BLaER1 (cell line): ENCODE measurements at regions not wholly inside any gene's neighbourhood (a gene's known extent, or its start where the extent isn't known, plus 50 kb on each side); places are given as distances from the start of the nearest gene placed in this dataset.

Source experiments
- H3K27ac ChIP-seq: shearing (Covaris generic); formaldehyde crosslinking; 2 replicates; pipeline ENCODE4 v1.8.1; 2022
- H3K27me3 ChIP-seq: shearing (Covaris generic); formaldehyde crosslinking; 2 replicates; pipeline ENCODE4 v1.8.1; 2022
- H3K36me3 ChIP-seq: shearing (Covaris generic); formaldehyde crosslinking; 2 replicates; pipeline ENCODE4 v1.8.1; 2022
- H3K4me1 ChIP-seq: shearing (Covaris generic); formaldehyde crosslinking; 2 replicates; pipeline ENCODE4 v1.8.1; 2022
- H3K4me2 ChIP-seq: shearing (Covaris generic); formaldehyde crosslinking; 2 replicates; pipeline ENCODE4 v1.8.1; 2022
- H3K4me3 ChIP-seq: shearing (Covaris generic); formaldehyde crosslinking; 2 replicates; pipeline ENCODE4 v1.8.1; 2022
- H3K9ac ChIP-seq: shearing (Covaris generic); formaldehyde crosslinking; 2 replicates; pipeline ENCODE4 v1.8.1; 2022
- H3K9me3 ChIP-seq: shearing (Covaris generic); formaldehyde crosslinking; 2 replicates; pipeline ENCODE4 v1.8.1; 2022
- H4K20me1 ChIP-seq: shearing (Covaris generic); formaldehyde crosslinking; 2 replicates; pipeline ENCODE4 v1.8.1; 2022
- Cebpa-rat ChIP-seq: shearing (Covaris generic); IDR thresholded peaks from 2 replicates; pipeline ENCODE4 v1.8.1; 2022

DNA sequence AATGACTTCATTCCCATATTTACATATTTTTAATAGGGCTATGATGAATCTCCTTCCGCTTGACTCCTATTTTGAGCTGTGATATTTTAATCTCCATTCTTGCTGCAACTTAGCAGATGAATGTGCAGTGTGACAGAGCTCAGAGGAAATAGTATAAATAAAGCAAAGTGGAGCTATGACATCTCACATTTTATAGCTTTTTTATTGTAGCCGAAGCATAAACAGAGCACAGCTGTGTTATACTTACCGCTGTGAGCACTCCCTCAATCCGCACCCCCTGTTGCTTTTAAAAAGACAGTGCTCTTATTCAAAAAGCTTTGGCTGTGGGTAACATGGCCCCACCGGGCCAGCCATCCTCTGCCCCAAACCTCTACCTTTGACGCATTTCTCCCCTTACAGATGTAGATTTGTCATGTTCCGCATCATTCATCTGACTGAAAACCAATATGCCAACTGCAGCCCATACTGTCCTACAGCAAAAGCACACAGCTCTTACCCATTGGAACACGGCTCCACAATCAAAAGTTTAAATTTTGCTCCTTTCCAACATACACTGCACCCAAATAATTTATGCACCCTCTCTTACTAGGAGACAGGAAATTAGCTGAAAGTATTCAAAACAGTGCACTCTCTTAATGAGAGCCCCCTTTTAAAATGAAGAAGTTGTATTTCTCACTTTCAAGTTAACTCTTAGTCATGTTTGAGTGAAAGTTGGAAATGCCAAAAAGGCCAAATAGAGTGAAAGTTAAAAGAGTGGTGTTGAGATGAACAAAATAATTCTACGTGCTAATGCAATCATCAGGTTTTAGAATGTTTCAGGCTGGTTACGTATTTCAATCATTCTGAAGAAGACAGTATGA, 429.3 kb upstream of the SOX5 start:
- Histone ChIP-seq H3K9ac (no peak overlapping the region), H3K4me2 (no peak overlapping the region), H3K36me3 (no peaks in the 10 kb centered on the region), H3K9me3 (peaks cover 4% of the 10 kb centered on the region; the same call in 1 of the 2 replicates), H3K27me3 (no peaks in the 10 kb centered on the region), H3K4me1 (no peaks in the 10 kb centered on the region), H3K4me3 (no peak overlapping the region), H3K27ac (no peak overlapping the region), H4K20me1 (no peaks in the 10 kb centered on the region)
- no peak for TF ChIP-seq Cebpa-rat

- no peak overlapping the region for H3K27ac ChIP-seq
- H3K4me3 ChIP-seq = no peak overlapping the region
- no peaks in the 10 kb centered on the region for H3K4me1 ChIP-seq
- no peaks in the 10 kb centered on the region for H3K36me3 ChIP-seq
- no peak for TF ChIP-seq Cebpa-rat
- no peaks in the 10 kb centered on the region for H4K20me1 ChIP-seq
- no peak overlapping the region for H3K4me2 ChIP-seq
- 0 out of 2 replicates have a peak, but pooled peaks cover 4% of the 10 kb centered on the region for H3K9me3 ChIP-seq
- H3K27me3 ChIP-seq = no peaks in the 10 kb centered on the region
- H3K9ac ChIP-seq = no peak overlapping the region
Observed at GRCh38 chr12:24374452-24374851, 425.0 kb upstream of the SOX5 start.

- TF ChIP-seq Cebpa-rat = no peak
- H3K36me3 ChIP-seq = no peaks in the 10 kb centered on the region
- 0 out of 2 replicates have a peak, but pooled peaks cover 4% of the 10 kb centered on the region for H3K9me3 ChIP-seq
- no peak overlapping the region for H3K4me2 ChIP-seq
- H3K4me3 ChIP-seq = no peak overlapping the region
- no peaks in the 10 kb centered on the region for H3K4me1 ChIP-seq
- H3K27ac ChIP-seq = no peak overlapping the region
- no peak overlapping the region for H3K9ac ChIP-seq
- H4K20me1 ChIP-seq = no peaks in the 10 kb centered on the region
- no peaks in the 10 kb centered on the region for H3K27me3 ChIP-seq
Observed at GRCh38 chr12:24373004-24373403, 423.5 kb upstream of the SOX5 start.

DNA sequence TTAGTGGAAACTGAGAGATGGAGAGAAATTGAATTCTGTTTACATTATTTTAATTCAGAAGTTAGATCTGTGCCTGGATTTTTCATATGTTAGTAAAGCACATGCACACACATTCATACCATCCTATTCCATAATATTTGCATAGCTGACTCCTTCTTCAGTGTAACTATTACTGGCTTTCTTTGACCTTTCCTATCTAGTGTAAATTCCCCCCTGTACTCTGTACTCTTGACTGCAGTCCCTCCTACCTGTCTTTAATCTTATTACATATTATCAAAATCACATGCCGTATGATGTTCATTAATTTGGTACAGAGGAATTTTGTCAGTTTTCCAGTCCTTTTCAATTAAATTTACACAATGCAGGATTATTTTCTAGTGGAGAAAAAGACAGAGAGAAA, 417.0 kb upstream of the SOX5 start:
- H3K27me3 ChIP-seq = no peaks in the 10 kb centered on the region
- H3K4me3 ChIP-seq = no peak overlapping the region
- H3K4me1 ChIP-seq = no peaks in the 10 kb centered on the region
- no peak overlapping the region for H3K9ac ChIP-seq
- no peaks in the 10 kb centered on the region for H3K36me3 ChIP-seq
- H3K9me3 ChIP-seq = 0 out of 2 replicates have a peak, but pooled peaks cover 4% of the 10 kb centered on the region
- H3K4me2 ChIP-seq = no peak overlapping the region
- TF ChIP-seq Cebpa-rat = no peak
- H4K20me1 ChIP-seq = no peaks in the 10 kb centered on the region
- no peak overlapping the region for H3K27ac ChIP-seq

DNA sequence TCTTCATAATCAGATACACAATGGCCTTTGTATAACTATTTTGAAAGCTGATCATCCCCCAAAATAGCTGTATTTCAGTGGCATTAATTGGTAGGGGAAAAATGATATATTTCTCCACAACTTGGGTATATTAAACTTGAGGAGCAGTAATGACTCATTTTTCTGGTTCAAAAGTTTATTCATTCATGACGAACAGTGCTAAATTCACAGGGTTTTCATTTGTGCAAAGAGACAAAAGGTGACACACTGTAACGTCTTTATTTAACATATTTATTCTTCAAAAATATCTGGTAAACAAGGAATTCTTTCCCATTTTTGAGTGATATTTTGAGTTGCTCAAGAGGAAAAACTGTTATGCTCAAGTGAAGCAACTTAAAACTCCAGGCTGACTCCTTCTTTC, 415.5 kb upstream of the SOX5 start:
- no peak for TF ChIP-seq Cebpa-rat
- Histone ChIP-seq H3K27ac (no peak overlapping the region), H3K4me3 (no peak overlapping the region), H3K36me3 (no peaks in the 10 kb centered on the region), H3K9ac (no peak overlapping the region), H3K27me3 (no peaks in the 10 kb centered on the region), H3K4me1 (no peaks in the 10 kb centered on the region), H3K4me2 (no peak overlapping the region), H3K9me3 (no peaks in the 10 kb centered on the region), H4K20me1 (no peaks in the 10 kb centered on the region)

DNA sequence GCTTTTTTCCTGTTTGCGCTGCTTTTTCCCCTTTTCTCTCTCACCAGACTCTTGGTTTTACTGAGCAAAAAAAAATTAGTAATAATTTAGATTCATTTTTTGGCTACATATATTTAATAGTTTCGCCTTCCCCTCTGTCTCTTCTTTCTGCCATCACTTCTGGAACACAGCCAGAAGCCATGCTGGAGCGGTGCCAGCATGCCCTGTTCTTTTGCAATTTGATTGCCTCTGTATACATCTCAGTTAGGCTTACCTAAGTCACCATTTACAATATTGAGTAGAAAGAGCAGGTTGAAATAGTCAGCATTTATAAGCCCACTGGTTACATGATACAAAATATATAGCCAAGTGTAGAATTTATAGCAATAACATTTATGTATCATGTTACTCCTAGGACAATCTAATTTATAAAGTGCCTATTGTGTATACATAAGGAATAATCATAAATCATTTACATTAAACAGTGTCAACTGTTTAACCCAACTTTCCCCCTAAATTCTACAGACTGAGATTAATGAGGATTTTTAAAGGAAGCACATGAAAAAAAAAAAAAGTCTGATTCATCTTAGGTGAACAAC, 413.8 kb upstream of the SOX5 start:
- H3K9ac ChIP-seq = no peak overlapping the region
- no peak for TF ChIP-seq Cebpa-rat
- no peak overlapping the region for H3K4me3 ChIP-seq
- no peaks in the 10 kb centered on the region for H3K36me3 ChIP-seq
- no peak overlapping the region for H3K27ac ChIP-seq
- no peaks in the 10 kb centered on the region for H3K4me1 ChIP-seq
- H3K9me3 ChIP-seq = no peaks in the 10 kb centered on the region
- no peaks in the 10 kb centered on the region for H3K27me3 ChIP-seq
- no peaks in the 10 kb centered on the region for H4K20me1 ChIP-seq
- H3K4me2 ChIP-seq = no peak overlapping the region

DNA sequence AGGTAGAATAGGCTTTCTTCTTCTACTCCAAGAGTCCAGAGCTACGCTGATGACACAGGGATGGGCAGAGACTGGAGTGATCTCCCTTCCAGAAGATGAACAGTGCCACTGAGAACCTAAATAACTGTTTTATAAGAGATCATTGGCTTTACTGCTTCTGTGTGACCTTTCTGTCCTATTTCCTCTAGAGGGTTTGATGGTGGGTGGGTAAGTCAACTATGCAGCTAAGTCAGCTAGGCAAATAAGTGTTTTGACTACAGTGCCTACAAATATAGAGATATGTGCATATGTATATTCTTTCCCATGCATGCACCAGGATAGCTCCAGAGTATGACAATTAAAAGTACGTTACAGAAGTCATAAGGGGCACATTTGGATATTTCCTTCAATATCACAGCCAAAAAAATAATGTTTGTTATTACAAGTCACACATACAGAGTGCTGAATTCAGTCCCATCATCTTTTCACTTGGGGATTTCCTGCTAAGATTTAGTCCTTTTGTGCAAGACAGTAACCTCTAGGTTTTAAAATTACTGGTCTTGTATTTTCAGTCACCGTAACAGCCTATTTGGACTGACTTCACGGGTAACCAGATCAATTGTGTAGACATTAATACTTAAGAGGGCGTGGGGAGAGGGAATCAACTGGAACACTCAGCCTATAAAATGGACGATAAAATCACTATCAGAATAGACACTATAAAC, 412.6 kb upstream of the SOX5 start:
- Histone ChIP-seq H3K4me3 (no peak overlapping the region), H3K36me3 (no peaks in the 10 kb centered on the region), H4K20me1 (no peaks in the 10 kb centered on the region), H3K27ac (no peak overlapping the region), H3K9me3 (no peaks in the 10 kb centered on the region), H3K4me2 (no peak overlapping the region), H3K4me1 (no peaks in the 10 kb centered on the region), H3K9ac (no peak overlapping the region), H3K27me3 (no peaks in the 10 kb centered on the region)
- no peak for TF ChIP-seq Cebpa-rat

- Histone ChIP-seq H3K9ac (no peak overlapping the region), H4K20me1 (no peaks in the 10 kb centered on the region), H3K4me3 (no peak overlapping the region), H3K4me2 (no peak overlapping the region), H3K9me3 (no peaks in the 10 kb centered on the region), H3K4me1 (no peaks in the 10 kb centered on the region), H3K36me3 (no peaks in the 10 kb centered on the region), H3K27ac (no peak overlapping the region), H3K27me3 (no peaks in the 10 kb centered on the region)
- TF ChIP-seq Cebpa-rat = no peak
Observed at GRCh38 chr12:24360907-24361306, 411.4 kb upstream of the SOX5 start.

GRCh38 chr12:24360461-24360860, 411.0 kb upstream of the SOX5 start:
- no peak overlapping the region for H3K4me3 ChIP-seq
- no peaks in the 10 kb centered on the region for H4K20me1 ChIP-seq
- TF ChIP-seq Cebpa-rat = no peak
- no peak overlapping the region for H3K9ac ChIP-seq
- H3K27me3 ChIP-seq = no peaks in the 10 kb centered on the region
- H3K9me3 ChIP-seq = no peaks in the 10 kb centered on the region
- H3K4me1 ChIP-seq = no peaks in the 10 kb centered on the region
- H3K27ac ChIP-seq = no peak overlapping the region
- H3K4me2 ChIP-seq = no peak overlapping the region
- no peaks in the 10 kb centered on the region for H3K36me3 ChIP-seq

DNA sequence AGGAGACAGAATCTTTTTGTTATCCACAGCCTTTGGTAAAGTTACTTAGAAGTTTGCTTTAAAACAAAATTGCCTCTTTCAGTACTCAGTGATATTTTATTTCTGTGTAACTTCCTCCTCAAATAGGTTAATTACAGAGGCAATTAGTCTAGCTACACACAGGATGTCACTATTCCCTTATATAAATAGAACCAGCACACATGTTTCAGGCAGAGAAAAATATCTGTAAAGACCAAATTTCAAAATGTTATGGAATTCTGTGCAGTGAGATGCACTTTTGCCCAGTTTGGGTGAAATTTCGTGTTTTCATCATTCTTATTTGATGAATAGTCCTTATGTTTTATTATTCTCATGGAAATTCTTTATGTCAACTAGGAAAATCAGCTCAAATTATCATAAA, 410.6 kb upstream of the SOX5 start:
- no peak overlapping the region for H3K27ac ChIP-seq

More for the DNA sequence above, 410.6 kb upstream of the SOX5 start:
- Histone ChIP-seq H3K9ac (no peak overlapping the region), H3K4me1 (no peaks in the 10 kb centered on the region), H4K20me1 (no peaks in the 10 kb centered on the region), H3K27me3 (no peaks in the 10 kb centered on the region), H3K4me2 (no peak overlapping the region), H3K36me3 (no peaks in the 10 kb centered on the region), H3K4me3 (no peak overlapping the region), H3K9me3 (no peaks in the 10 kb centered on the region)
- no peak for TF ChIP-seq Cebpa-rat
